HG03575 (cell line): ENCODE measurements at regions not wholly inside any gene's neighbourhood (a gene's known extent, or its start where the extent isn't known, plus 50 kb on each side); places are given as distances from the start of the nearest gene placed in this dataset.
"Not testable (repeated sequence)": the region's sequence is repeated elsewhere in the genome, so short reads cannot be mapped to it uniquely, and the experiment has no call there.

Experiments used
- ATAC-seq: cut with Tn5 transposase; IDR thresholded peaks from one replicate; pipeline ENCODE4 v1.9.1; 2021; ENCODE audit not compliant: unreplicated experiment, insufficient number of reproducible peaks, low FRiP score; ENCODE audit errors: extremely low read depth

GRCh38 chr7:76763977-76764376, 136.9 kb upstream of the POMZP3 start:
- ATAC-seq = not testable (repeated sequence)

GRCh38 chr7:76760546-76761220, 133.6 kb upstream of the POMZP3 start:
- ATAC-seq = not testable (repeated sequence)

GRCh38 chr7:76739538-76739937, 112.5 kb upstream of the POMZP3 start:
- ATAC-seq = not testable (repeated sequence)

- ATAC-seq = not testable (repeated sequence)
Measured at GRCh38 chr7:76736724-76737123, 109.6 kb upstream of the POMZP3 start.

- not testable (repeated sequence) for ATAC-seq
Measured at GRCh38 chr7:76736091-76736490, 109.0 kb upstream of the POMZP3 start.

- ATAC-seq = not testable (repeated sequence)
Measured at GRCh38 chr7:76735668-76736067, 108.6 kb upstream of the POMZP3 start.

GRCh38 chr7:76728571-76728974, 101.5 kb upstream of the POMZP3 start:
- ATAC-seq = not testable (repeated sequence)

GRCh38 chr7:76723928-76724327, 96.8 kb upstream of the POMZP3 start:
- ATAC-seq = not testable (repeated sequence)

- not testable (repeated sequence) for ATAC-seq
Measured at GRCh38 chr7:76716551-76716950, 89.5 kb upstream of the POMZP3 start.

- not testable (repeated sequence) for ATAC-seq
Measured at GRCh38 chr7:76712926-76713325, 85.8 kb upstream of the POMZP3 start.

- not testable (repeated sequence) for ATAC-seq
Measured at GRCh38 chr7:76711648-76712047, 84.6 kb upstream of the POMZP3 start.

- not testable (repeated sequence) for ATAC-seq
Measured at GRCh38 chr7:76709703-76710102, 82.6 kb upstream of the POMZP3 start.

- ATAC-seq = not testable (repeated sequence)
Measured at GRCh38 chr7:76708446-76708845, 81.4 kb upstream of the POMZP3 start.

GRCh38 chr7:76703815-76704214, 76.7 kb upstream of the POMZP3 start:
- ATAC-seq = not testable (repeated sequence)

- not testable (repeated sequence) for ATAC-seq
Measured at GRCh38 chr7:76686277-76686676, 59.2 kb upstream of the POMZP3 start.

- ATAC-seq = not testable (repeated sequence)
Measured at GRCh38 chr7:76684737-76685136, 57.7 kb upstream of the POMZP3 start.

GRCh38 chr7:76683631-76684030, 56.6 kb upstream of the POMZP3 start:
- ATAC-seq = not testable (repeated sequence)

GRCh38 chr7:76681810-76682209, 54.7 kb upstream of the POMZP3 start:
- not testable (repeated sequence) for ATAC-seq

GRCh38 chr7:76679174-76679573, 52.1 kb upstream of the POMZP3 start:
- ATAC-seq = not testable (repeated sequence)

GRCh38 chr7:76678500-76678899, 51.4 kb upstream of the POMZP3 start:
- ATAC-seq = not testable (repeated sequence)

GRCh38 chr7:76676890-76677289, 49.8 kb upstream of the POMZP3 start:
- ATAC-seq = not testable (repeated sequence)
